Esophagus muscularis mucosa (tissue), 4 donors: ENCODE measurements at regions not wholly inside any gene's neighbourhood (a gene's known extent, or its start where the extent isn't known, plus 50 kb on each side); places are given as distances from the start of the nearest gene placed in this dataset.

Source experiments
- DNase-seq: peaks from one replicate; pipeline ENCODE4 v3.0.0-alpha.2; 2017; ENCODE audit errors: extremely low spot score
- H3K27ac ChIP-seq, 4 donors: fragments of 200-600 bp; sonication (generic); replicated peaks in 1 of 4; 1 replicate in 3 of 4; 2 replicates in 1 of 4; pipeline ENCODE4 v1.5.1; 2016 to 2019; ENCODE audit warnings: mild to moderate bottlenecking in 1 of 4
- H3K27me3 ChIP-seq, 4 donors: fragments of 200-600 bp; sonication (generic); one replicate each; pipeline versions ENCODE4 v1.5.1 to v1.6.0; 2016 to 2019
- H3K36me3 ChIP-seq, 4 donors: fragments of 200-600 bp; sonication (generic); one replicate each; pipeline ENCODE4 v1.5.1; 2016 to 2019
- H3K4me1 ChIP-seq, 4 donors: fragments of 200-600 bp; sonication (generic); one replicate each; pipeline ENCODE4 v1.5.1; 2016 to 2019
- H3K4me3 ChIP-seq, 4 donors: fragments of 200-600 bp; sonication (generic); 1 replicate in 2 of 4; 2 replicates in 2 of 4; pipeline ENCODE4 v1.5.1; 2016 to 2019; ENCODE audit warnings: mild to moderate bottlenecking in 4 of 4, moderate library complexity in 1 of 4
- H3K9me3 ChIP-seq, 4 donors: fragments of 200-600 bp; sonication (generic); 1 replicate in 3 of 4; 2 replicates in 1 of 4; pipeline ENCODE4 v1.5.1; 2016 to 2019
- CTCF ChIP-seq, 3 experiments: fragments of 200-600 bp in 2 of 3; fragments of 450-650 bp in 1 of 3; sonication (generic) in 2 of 3; IDR thresholded peaks; one replicate each; pipeline ENCODE4 v1.5.1; 2017 to 2019; ENCODE audit warnings: antibody characterized with exemption in 3 of 3, mild to moderate bottlenecking in 2 of 3, moderate library complexity in 1 of 3
- EP300 ChIP-seq: sonication (generic); formaldehyde crosslinking; IDR thresholded peaks from one replicate; pipeline ENCODE4 v1.6.1; 2017; ENCODE audit warnings: antibody characterized with exemption
- POLR2A ChIP-seq: fragments of 450-650 bp; IDR thresholded peaks from one replicate; pipeline ENCODE4 v1.6.1; 2017; ENCODE audit warnings: antibody characterized with exemption, moderate library complexity, mild to moderate bottlenecking, low read depth
- POLR2AphosphoS5 ChIP-seq, 2 donors: sonication (generic); formaldehyde crosslinking; IDR thresholded peaks; one replicate each; pipeline ENCODE4 v1.6.1; 2017; ENCODE audit warnings: antibody characterized with exemption in 2 of 2
- WGBS: methylation state at CpG from one replicate; pipeline ENCODE4 v1.1.5; 2018; 5-methylcytosine and 5-hydroxymethylcytosine counted together
- intact Hi-C: fragments of 100-400 bp; cut with DNase I; formaldehyde crosslinking; loops from one replicate; pipeline ENCODE4 v1.15.1; 2023

- H3K4me3 ChIP-seq, result no peak overlapping the region
- intact Hi-C loops, result no loop called here
- no peak for DNase-seq
- H3K27ac ChIP-seq, result no peak overlapping the region
- no peak for TF ChIP-seq POLR2AphosphoS5 (IDR thresholded peaks at IDR 0.05)
- no peak for TF ChIP-seq POLR2A
- TF ChIP-seq CTCF (IDR thresholded peaks at IDR 0.05), result no peak
- no peak for TF ChIP-seq EP300
- no peaks in the 10 kb centered on the region for H3K4me1 ChIP-seq
- no peaks in the 10 kb centered on the region for H3K9me3 ChIP-seq
- WGBS, result 38% methylated on average over 2 of the region's 2 CpGs
- no peaks in the 10 kb centered on the region for H3K27me3 ChIP-seq
- no peaks in the 10 kb centered on the region for H3K36me3 ChIP-seq
These were observed 366.9 kb upstream of the NUDT12 start for GRCh38 chr5:103929338-103930013.

- 89% methylated on average over 1 of the region's 1 CpG for WGBS
- H3K27me3 ChIP-seq, result no peaks in the 10 kb centered on the region
- DNase-seq, result no peak
- H3K9me3 ChIP-seq, result no peaks in the 10 kb centered on the region
- no peak overlapping the region for H3K27ac ChIP-seq
- intact Hi-C loops, result no loop called here
- H3K36me3 ChIP-seq, result no peaks in the 10 kb centered on the region
- no peaks in the 10 kb centered on the region for H3K4me1 ChIP-seq
- TF ChIP-seq POLR2AphosphoS5 (IDR thresholded peaks at IDR 0.05) (no peak), POLR2A (no peak), CTCF (IDR thresholded peaks at IDR 0.05) (no peak), EP300 (no peak)
- no peak overlapping the region for H3K4me3 ChIP-seq
These were observed 365.1 kb upstream of the NUDT12 start for GRCh38 chr5:103927739-103928138.

DNA sequence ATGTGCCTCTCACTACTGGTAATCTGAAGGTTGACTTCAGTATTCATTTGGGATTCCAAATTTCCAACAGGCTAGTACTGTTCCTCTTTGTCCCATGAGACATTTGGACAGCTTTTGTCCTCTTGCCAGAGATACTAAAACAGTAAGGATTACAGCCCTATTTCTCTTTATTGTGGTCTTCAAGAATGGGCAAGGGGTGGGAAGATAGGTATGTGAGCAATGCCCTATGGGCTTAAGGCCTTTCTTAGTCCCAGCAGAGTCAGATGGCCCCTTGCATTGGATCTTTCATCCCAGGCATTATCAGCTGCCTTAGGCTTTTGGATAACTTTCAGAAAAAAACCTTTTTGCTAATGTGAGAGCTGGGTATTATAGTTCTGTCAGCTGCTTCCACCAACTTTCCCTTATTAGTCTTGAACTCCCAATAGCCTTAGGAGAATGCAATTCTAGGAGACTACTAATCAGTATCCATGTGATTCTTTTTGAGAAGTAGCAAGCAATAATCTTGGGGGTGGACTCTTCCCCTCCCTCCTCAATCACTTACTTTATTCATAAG is 361.1 kb upstream of the NUDT12 start:
- no peaks in the 10 kb centered on the region for H3K36me3 ChIP-seq

GRCh38 chr5:103919506-103919905 is 356.9 kb upstream of the NUDT12 start:
- intact Hi-C loops, result no loop called here
- Histone ChIP-seq H3K27me3 (no peaks in the 10 kb centered on the region), H3K36me3 (no peaks in the 10 kb centered on the region), H3K9me3 (no peaks in the 10 kb centered on the region), H3K27ac (no peak overlapping the region), H3K4me1 (no peaks in the 10 kb centered on the region), H3K4me3 (no peak overlapping the region)
- DNase-seq, result no peak
- no peak for TF ChIP-seq EP300
- no peak for TF ChIP-seq POLR2A
- TF ChIP-seq CTCF (IDR thresholded peaks at IDR 0.05), result no peak
- TF ChIP-seq POLR2AphosphoS5 (IDR thresholded peaks at IDR 0.05), result no peak

More for the DNA sequence above, 361.1 kb upstream of the NUDT12 start:
- TF ChIP-seq EP300 (no peak), CTCF (IDR thresholded peaks at IDR 0.05) (no peak), POLR2AphosphoS5 (IDR thresholded peaks at IDR 0.05) (no peak), POLR2A (no peak)
- Histone ChIP-seq H3K4me1 (no peaks in the 10 kb centered on the region), H3K27ac (no peak overlapping the region), H3K27me3 (no peaks in the 10 kb centered on the region), H3K9me3 (no peaks in the 10 kb centered on the region), H3K4me3 (no peak overlapping the region)
- DNase-seq, result no peak
- intact Hi-C loops, result no loop called here
